ENCODE measurements at regions not wholly inside any gene's neighbourhood (a gene's known extent, or its start where the extent isn't known, plus 50 kb on each side); places are given as distances from the start of the nearest gene placed in this dataset.

DNA sequence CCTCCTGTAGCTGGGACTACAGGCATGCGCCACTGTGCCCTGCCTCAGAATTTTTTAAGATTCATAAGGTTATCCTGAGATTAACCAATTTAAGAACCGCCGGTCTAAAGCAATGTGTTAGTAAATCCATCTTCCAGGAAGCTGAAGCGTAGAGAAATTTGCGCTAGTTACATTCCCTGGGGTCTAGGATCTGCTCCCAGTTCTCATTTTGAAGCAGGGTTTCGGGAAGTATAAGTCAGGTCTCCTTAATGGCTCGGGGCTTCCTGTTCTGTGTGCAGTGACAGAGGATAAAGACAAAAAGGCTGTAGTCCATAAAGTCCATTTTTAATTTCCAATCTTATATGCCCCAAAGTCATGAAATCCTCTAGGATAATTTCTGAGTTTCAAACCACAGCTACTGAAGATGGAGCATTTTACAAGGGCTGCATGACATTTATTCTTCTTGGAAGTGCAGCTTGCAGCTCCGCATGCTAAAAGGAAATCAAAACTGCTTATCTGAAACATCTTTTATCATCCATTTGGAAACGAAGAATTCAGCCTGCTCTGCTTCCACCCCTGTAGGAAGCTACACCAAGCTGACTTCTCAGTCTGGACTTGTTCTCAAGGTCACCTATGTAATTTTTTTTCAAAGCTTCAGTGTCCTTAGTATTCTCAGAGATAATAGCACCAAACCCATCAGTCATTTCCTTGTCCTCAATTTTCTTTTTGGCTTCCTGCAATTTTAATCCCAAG is 326.1 kb downstream of the PRL start:
- TF ChIP-seq, protein P1, sequence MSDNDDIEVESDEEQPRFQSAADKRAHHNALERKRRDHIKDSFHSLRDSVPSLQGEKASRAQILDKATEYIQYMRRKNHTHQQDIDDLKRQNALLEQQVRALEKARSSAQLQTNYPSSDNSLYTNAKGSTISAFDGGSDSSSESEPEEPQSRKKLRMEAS (IDR thresholded peaks at IDR 0.05), result no peak
- no peak for TF ChIP-seq YY1 (IDR thresholded peaks at IDR 0.05; ENCODE audit: low read depth)
